ENCODE measurements at regions not wholly inside any gene's neighbourhood (a gene's known extent, or its start where the extent isn't known, plus 50 kb on each side); places are given as distances from the start of the nearest gene placed in this dataset.

GRCh38 chr10:131638049-131638879 is 262.5 kb upstream of the PPP2R2D start:
- no peak for DNase-seq

GRCh38 chr10:131638880-131639278 is 261.9 kb upstream of the PPP2R2D start:
- DNase-seq: no peak

- no peak for DNase-seq
Measured at GRCh38 chr10:131640045-131640644, 260.7 kb upstream of the PPP2R2D start.

GRCh38 chr10:131641231-131641630 is 259.6 kb upstream of the PPP2R2D start:
- no peak for DNase-seq

GRCh38 chr10:131641898-131642297 is 258.9 kb upstream of the PPP2R2D start:
- DNase-seq: no peak

- DNase-seq: no peak
Measured at GRCh38 chr10:131642966-131643365, 257.8 kb upstream of the PPP2R2D start.

GRCh38 chr10:131644289-131644688 is 256.5 kb upstream of the PPP2R2D start:
- no peak for DNase-seq

GRCh38 chr10:131644864-131645658 is 255.7 kb upstream of the PPP2R2D start:
- no peak for DNase-seq

GRCh38 chr10:131645756-131646155 is 255.1 kb upstream of the PPP2R2D start:
- no peak for DNase-seq

- DNase-seq: no peak
Measured at GRCh38 chr10:131646551-131647525, 254.0 kb upstream of the PPP2R2D start.

- DNase-seq: no peak
Measured at GRCh38 chr10:131647789-131648188, 253.0 kb upstream of the PPP2R2D start.

- DNase-seq: no peak
Measured at GRCh38 chr10:131648386-131649020, 252.3 kb upstream of the PPP2R2D start.

- DNase-seq: no peak
Measured at GRCh38 chr10:131649617-131650016, 251.2 kb upstream of the PPP2R2D start.

- no peak for DNase-seq
Measured at GRCh38 chr10:131650169-131650705, 250.6 kb upstream of the PPP2R2D start.

- no peak for DNase-seq
Measured at GRCh38 chr10:131650771-131651673, 249.8 kb upstream of the PPP2R2D start.

- no peak for DNase-seq
Measured at GRCh38 chr10:131651674-131652437, 249.0 kb upstream of the PPP2R2D start.

GRCh38 chr10:131652438-131653139 is 248.2 kb upstream of the PPP2R2D start:
- DNase-seq: no peak

- no peak for DNase-seq
Measured at GRCh38 chr10:131653140-131653539, 247.7 kb upstream of the PPP2R2D start.
